Psoas muscle (tissue), 7 donors: ENCODE measurements at regions not wholly inside any gene's neighbourhood (a gene's known extent, or its start where the extent isn't known, plus 50 kb on each side); places are given as distances from the start of the nearest gene placed in this dataset.

Source experiments
- ATAC-seq, 4 donors: fragments of 200-7000 bp; cut with Tn5 transposase; one replicate each; pipeline ENCODE4 v1.9.1; 2020; ENCODE audit warnings: moderate library complexity in 3 of 4, mild to moderate bottlenecking in 2 of 4
- DNase-seq, 2 donors: peaks; one replicate each; pipeline ENCODE4 v3.0.0-alpha.2; 2020
- H3K27ac ChIP-seq: fragments of 200-600 bp; one replicate; pipeline ENCODE4 v1.8.0; 2022
- H3K27me3 ChIP-seq, 3 donors: fragments of 200-600 bp in 1 of 3; one replicate each; pipeline versions ENCODE4 v1.6.1 to v1.8.0; 2013 to 2022; ENCODE audit warnings: low read length in 2 of 3, mild to moderate bottlenecking in 2 of 3, moderate library complexity in 1 of 3; ENCODE audit not compliant: insufficient read depth in 3 of 3
- H3K36me3 ChIP-seq, 2 donors: fragments of 200-600 bp in 1 of 2; one replicate each; pipeline versions ENCODE4 v1.6.1 to v1.8.0; 2013 to 2022; ENCODE audit warnings: low read depth in 1 of 2, mild to moderate bottlenecking in 1 of 2, moderate library complexity in 1 of 2; ENCODE audit not compliant: insufficient read depth in 1 of 2
- H3K4me1 ChIP-seq: fragments of 200-600 bp; one replicate; pipeline ENCODE4 v1.8.0; 2022
- H3K4me3 ChIP-seq: fragments of 200-600 bp; one replicate; pipeline ENCODE4 v1.8.0; 2022; ENCODE audit warnings: mild to moderate bottlenecking
- H3K9me3 ChIP-seq: fragments of 200-600 bp; one replicate; pipeline ENCODE4 v1.8.0; 2022
- WGBS, 3 donors: extraction: QIAGEN DNeasy Blood & Tissue Kit; methylation state at CpG; one replicate each; pipeline versions ENCODE4 v1.1.6 to v1.1.7; 2013; 5-methylcytosine and 5-hydroxymethylcytosine counted together
- intact Hi-C, 2 donors: fragments of 100-400 bp; cut with DNase I; formaldehyde crosslinking; loops; one replicate each; pipeline versions ENCODE4 v1.11.0 to v1.14.2; 2022
- TF ChIP-seq, protein P1 (sequence below): fragments of 200-600 bp; IDR thresholded peaks from one replicate; pipeline ENCODE4 v1.8.0; 2022; ENCODE audit warnings: antibody characterized with exemption
- donor health status: healthy with polysubstance abuse.
- donor health status: DM: no; HTN: no; CAD: no; lungs with moderate emphysema.
- donor health status: Bipolar disorder and iron deficiency.
- donor health status: healthy.
- donor health status: DM: yes; HTN: yes; CAD: no.
- donor health status: DM: no; HTN: no; CAD: no.
- donor health status: DM: yes; HTN: yes; CAD: no.

DNA sequence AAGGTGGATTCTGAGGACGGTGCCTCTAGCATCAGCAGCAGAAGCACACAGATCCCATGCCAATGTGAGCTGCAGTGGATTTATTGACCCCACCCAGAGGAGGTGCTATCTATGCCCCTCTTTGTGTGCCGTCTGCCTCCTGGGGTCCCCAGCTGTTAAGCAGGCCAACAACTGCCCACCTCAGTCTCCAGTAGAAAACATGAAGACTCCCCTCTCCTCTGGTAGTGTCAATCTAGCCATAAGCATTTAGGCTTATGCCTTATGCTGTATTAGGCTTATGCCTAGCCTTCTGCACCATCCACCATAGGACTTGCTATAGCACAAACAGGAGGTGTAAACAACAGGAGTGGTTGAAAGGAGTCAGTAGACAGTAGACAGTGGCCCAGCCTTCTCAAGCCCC, 417.9 kb upstream of the C16orf82 start:
- no peaks in the 10 kb centered on the region for H3K27me3 ChIP-seq
- DNase-seq (no peak), ATAC-seq (no peak)
- H3K36me3 ChIP-seq: no peaks in the 10 kb centered on the region
- H3K4me1 ChIP-seq: no peaks in the 10 kb centered on the region
- intact Hi-C loops: no loop called here
- no peak overlapping the region for H3K4me3 ChIP-seq
- 51 to 74% (median 57%) methylated on average over 2 of the region's 2 CpGs for WGBS, 3 donors
- H3K27ac ChIP-seq: no peak overlapping the region
- TF ChIP-seq, protein P1, sequence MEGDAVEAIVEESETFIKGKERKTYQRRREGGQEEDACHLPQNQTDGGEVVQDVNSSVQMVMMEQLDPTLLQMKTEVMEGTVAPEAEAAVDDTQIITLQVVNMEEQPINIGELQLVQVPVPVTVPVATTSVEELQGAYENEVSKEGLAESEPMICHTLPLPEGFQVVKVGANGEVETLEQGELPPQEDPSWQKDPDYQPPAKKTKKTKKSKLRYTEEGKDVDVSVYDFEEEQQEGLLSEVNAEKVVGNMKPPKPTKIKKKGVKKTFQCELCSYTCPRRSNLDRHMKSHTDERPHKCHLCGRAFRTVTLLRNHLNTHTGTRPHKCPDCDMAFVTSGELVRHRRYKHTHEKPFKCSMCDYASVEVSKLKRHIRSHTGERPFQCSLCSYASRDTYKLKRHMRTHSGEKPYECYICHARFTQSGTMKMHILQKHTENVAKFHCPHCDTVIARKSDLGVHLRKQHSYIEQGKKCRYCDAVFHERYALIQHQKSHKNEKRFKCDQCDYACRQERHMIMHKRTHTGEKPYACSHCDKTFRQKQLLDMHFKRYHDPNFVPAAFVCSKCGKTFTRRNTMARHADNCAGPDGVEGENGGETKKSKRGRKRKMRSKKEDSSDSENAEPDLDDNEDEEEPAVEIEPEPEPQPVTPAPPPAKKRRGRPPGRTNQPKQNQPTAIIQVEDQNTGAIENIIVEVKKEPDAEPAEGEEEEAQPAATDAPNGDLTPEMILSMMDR: no peak
- no peaks in the 10 kb centered on the region for H3K9me3 ChIP-seq

DNA sequence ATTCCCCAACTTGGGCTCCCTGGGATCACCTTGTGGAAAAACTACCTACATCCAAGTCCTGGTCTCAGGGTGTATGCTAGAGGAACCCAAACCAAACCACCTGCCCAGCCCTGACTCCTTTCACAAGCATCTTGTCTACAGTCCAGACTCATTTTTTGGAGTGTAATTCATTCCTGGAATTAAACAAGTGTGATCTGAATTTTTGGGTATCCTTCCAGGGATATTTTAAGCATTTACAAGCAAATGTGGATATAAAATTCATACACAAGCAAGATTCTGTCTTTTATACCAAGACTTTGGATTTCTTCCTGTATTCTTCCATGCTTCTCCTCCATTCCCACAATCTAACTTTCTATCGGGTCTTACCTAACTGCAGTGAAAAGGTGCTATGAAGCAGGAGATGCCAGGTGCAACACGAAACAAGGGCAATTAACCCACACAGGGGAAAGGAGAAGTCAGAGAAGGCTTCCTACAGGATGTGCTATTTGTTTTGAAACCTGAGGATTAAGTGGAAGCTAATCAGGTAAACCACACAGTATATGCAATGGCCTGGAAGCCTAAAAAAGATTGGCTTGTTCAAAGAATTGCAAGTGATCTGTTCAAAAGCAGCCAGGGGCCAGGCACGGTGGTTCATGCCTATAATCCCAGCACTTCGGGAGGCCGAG, 417.2 kb upstream of the C16orf82 start:
- no peaks in the 10 kb centered on the region for H3K27me3 ChIP-seq
- H3K27ac ChIP-seq: no peak overlapping the region
- WGBS, 3 donors: 83 to 85% (median 85%) methylated on average over 5 of the region's 5 CpGs
- H3K4me3 ChIP-seq: no peak overlapping the region
- intact Hi-C loops: no loop called here
- H3K36me3 ChIP-seq: no peaks in the 10 kb centered on the region
- TF ChIP-seq, protein P1: no peak
- no peaks in the 10 kb centered on the region for H3K4me1 ChIP-seq
- ATAC-seq (no peak), DNase-seq (no peak)
- no peaks in the 10 kb centered on the region for H3K9me3 ChIP-seq

DNA sequence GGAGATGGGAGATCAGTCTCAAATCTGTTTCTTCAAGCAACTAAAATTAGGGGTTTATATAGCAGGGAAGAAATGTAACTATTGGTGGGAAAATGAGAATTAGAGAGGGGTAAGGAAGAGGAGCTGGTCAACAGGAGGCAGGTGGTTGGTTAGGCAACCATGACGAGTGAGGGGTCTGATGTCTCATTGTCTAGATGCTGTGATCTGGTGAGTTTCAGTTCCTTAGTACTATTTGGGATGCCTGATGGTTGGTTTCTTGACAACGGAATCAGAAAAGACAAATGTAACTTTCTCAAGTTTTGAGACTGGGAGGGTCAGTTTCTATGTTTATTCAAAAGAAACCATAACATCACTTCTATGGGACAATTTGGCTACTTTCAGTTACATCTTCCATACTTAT, 415.3 kb upstream of the C16orf82 start:
- Histone ChIP-seq H3K4me3 (no peak overlapping the region), H3K9me3 (peaks cover 1% of the 10 kb centered on the region), H3K27ac (no peak overlapping the region), H3K27me3 (no peaks in the 10 kb centered on the region), H3K36me3 (no peaks in the 10 kb centered on the region), H3K4me1 (no peaks in the 10 kb centered on the region)
- ATAC-seq (no peak), DNase-seq (no peak)
- TF ChIP-seq, protein P1: no peak
- 79 to 83% (median 81%) methylated on average over 2 of the region's 2 CpGs for WGBS, 3 donors
- intact Hi-C loops: no loop called here

DNA sequence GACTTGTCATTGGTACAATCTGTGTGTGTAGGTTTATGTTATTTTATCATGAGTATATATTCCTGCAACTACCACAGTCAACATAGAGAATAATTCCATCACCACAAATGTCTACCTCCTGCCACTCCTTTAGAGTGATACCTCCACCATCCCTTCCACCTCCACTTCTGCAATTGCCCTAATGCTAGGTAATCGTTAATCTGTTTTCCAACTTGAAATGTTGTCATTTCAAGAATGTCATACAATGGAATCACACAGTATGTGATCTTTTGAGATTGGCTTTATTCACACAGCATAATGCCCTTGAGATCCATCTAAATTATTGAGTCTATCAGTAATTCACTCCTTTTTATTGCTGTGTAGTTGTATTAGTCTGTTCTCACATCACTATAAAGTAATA, 414.8 kb upstream of the C16orf82 start:
- intact Hi-C loops: no loop called here

More for the DNA sequence above, 414.8 kb upstream of the C16orf82 start:
- no peak overlapping the region for H3K27ac ChIP-seq
- DNase-seq (no peak), ATAC-seq (no peak)
- no peak overlapping the region for H3K4me3 ChIP-seq
- TF ChIP-seq, protein P1: no peak
- H3K27me3 ChIP-seq: no peaks in the 10 kb centered on the region
- no peaks in the 10 kb centered on the region for H3K36me3 ChIP-seq
- no peaks in the 10 kb centered on the region for H3K4me1 ChIP-seq
- 86 to 94% (median 91%) methylated on average over 1 of the region's 1 CpG for WGBS, 3 donors
- H3K9me3 ChIP-seq: peaks cover 5% of the 10 kb centered on the region
